Endodermal cell (in vitro differentiated cells): ENCODE measurements at regions not wholly inside any gene's neighbourhood (a gene's known extent, or its start where the extent isn't known, plus 50 kb on each side); places are given as distances from the start of the nearest gene placed in this dataset.
A peak's percentile ranks its signal among the peaks of the same experiment; 100 is the strongest.

ENCODE experiments used
- DNase-seq: peaks from one replicate; pipeline ENCODE4 v3.0.0-alpha.2; 2017
- H3K27ac ChIP-seq: 2 replicates; pipeline ENCODE4 v1.5.1; 2013; ENCODE audit warnings: mild to moderate bottlenecking, low read depth, low read length, moderate library complexity
- H3K27me3 ChIP-seq: 2 replicates; pipeline ENCODE4 v1.6.1; 2013; ENCODE audit warnings: mild to moderate bottlenecking, low read length, moderate library complexity; ENCODE audit not compliant: insufficient read depth, control insufficient read depth, poor library complexity, severe bottlenecking
- H3K36me3 ChIP-seq: 2 replicates; pipeline ENCODE4 v1.7.0; 2013; ENCODE audit warnings: mild to moderate bottlenecking, low read length, moderate library complexity; ENCODE audit not compliant: control insufficient read depth, insufficient read depth
- H3K4me1 ChIP-seq: one replicate; pipeline ENCODE4 v1.7.0; 2013; ENCODE audit warnings: low read length; ENCODE audit not compliant: control insufficient read depth, insufficient read depth
- H3K4me3 ChIP-seq: 2 replicates; pipeline ENCODE4 v1.5.1; 2013; ENCODE audit warnings: mild to moderate bottlenecking, low read length, moderate library complexity
- H3K9ac ChIP-seq: 2 replicates; pipeline ENCODE4 v1.6.1; 2013; ENCODE audit warnings: mild to moderate bottlenecking, low read length, moderate library complexity; ENCODE audit not compliant: poor library complexity, severe bottlenecking; ENCODE audit errors: extremely low read depth
- H3K9me3 ChIP-seq: 2 replicates; pipeline ENCODE4 v1.6.1; 2013; ENCODE audit warnings: mild to moderate bottlenecking, low read length, moderate library complexity; ENCODE audit not compliant: control insufficient read depth
- H3K27ac Mint-ChIP-seq: 2 replicates; pipeline ENCODE4 v1.8.0; 2020; ENCODE audit warnings: mixed read lengths
- H3K27me3 Mint-ChIP-seq: 2 replicates; pipeline ENCODE4 v1.8.0; 2021; ENCODE audit warnings: mild to moderate bottlenecking, mixed read lengths; ENCODE audit not compliant: insufficient read depth
- H3K36me3 Mint-ChIP-seq: 2 replicates; pipeline ENCODE4 v1.8.0; 2020; ENCODE audit warnings: low read depth, mixed read lengths
- H3K4me1 Mint-ChIP-seq: 2 replicates; pipeline ENCODE4 v1.8.0; 2020; ENCODE audit warnings: mixed read lengths
- H3K4me3 Mint-ChIP-seq: 2 replicates; pipeline ENCODE4 v1.8.0; 2020; ENCODE audit warnings: mild to moderate bottlenecking, moderate library complexity, mixed read lengths
- H3K9me3 Mint-ChIP-seq: 2 replicates; pipeline ENCODE4 v1.8.0; 2020; ENCODE audit warnings: mild to moderate bottlenecking, mixed read lengths
- WGBS, 2 experiments: methylation state at CpG; one replicate each; pipeline versions ENCODE4 v1.1.5 to v1.1.7; 2013; ENCODE audit warnings: missing lambda C conversion rate in 2 of 2, mixed read lengths in 1 of 2; ENCODE audit not compliant: insufficient coverage in 1 of 2, insufficient read length in 1 of 2; 5-methylcytosine and 5-hydroxymethylcytosine counted together
- TF ChIP-seq, protein P1 (sequence below): fragments of 200-600 bp; sonication (generic); conservative IDR thresholded peaks from 2 replicates; pipeline ENCODE4 v1.5.0; 2021; ENCODE audit warnings: antibody characterized with exemption, mild to moderate bottlenecking

DNA sequence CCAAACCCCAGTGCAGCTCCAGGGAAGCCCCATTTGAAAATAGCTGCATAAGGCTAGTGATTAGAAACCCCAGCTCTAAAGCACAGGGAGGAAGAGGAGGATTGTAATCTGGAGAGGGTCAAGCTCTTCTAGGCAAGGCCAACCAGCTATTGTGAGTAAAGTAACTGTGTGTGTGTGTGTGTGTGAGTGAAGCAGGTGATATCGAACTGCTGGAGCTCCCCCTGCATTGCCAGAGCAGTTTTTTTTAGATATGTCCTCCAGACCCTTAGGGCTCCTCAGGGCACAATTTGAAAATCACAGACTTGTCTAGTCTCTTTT, 177.4 kb upstream of the NABP1 start:
- no peak overlapping the region for H3K9ac ChIP-seq
- no peak overlapping the region for H3K27ac ChIP-seq
- no peaks in the 10 kb centered on the region for H3K36me3 ChIP-seq
- H3K9me3 ChIP-seq = no peaks in the 10 kb centered on the region
- Mint-ChIP-seq H3K27me3 (no peaks in the 10 kb centered on the region), H3K27ac (no peak overlapping the region), H3K4me1 (peaks cover 18% of the 10 kb centered on the region), H3K4me3 (no peak overlapping the region), H3K9me3 (peaks cover 5% of the 10 kb centered on the region), H3K36me3 (no peaks in the 10 kb centered on the region)
- TF ChIP-seq, protein P1, sequence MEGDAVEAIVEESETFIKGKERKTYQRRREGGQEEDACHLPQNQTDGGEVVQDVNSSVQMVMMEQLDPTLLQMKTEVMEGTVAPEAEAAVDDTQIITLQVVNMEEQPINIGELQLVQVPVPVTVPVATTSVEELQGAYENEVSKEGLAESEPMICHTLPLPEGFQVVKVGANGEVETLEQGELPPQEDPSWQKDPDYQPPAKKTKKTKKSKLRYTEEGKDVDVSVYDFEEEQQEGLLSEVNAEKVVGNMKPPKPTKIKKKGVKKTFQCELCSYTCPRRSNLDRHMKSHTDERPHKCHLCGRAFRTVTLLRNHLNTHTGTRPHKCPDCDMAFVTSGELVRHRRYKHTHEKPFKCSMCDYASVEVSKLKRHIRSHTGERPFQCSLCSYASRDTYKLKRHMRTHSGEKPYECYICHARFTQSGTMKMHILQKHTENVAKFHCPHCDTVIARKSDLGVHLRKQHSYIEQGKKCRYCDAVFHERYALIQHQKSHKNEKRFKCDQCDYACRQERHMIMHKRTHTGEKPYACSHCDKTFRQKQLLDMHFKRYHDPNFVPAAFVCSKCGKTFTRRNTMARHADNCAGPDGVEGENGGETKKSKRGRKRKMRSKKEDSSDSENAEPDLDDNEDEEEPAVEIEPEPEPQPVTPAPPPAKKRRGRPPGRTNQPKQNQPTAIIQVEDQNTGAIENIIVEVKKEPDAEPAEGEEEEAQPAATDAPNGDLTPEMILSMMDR = no peak
- DNase-seq = no peak
- no peak overlapping the region for H3K4me3 ChIP-seq
- peaks cover 7% of the 10 kb centered on the region for H3K4me1 ChIP-seq
- no peaks in the 10 kb centered on the region for H3K27me3 ChIP-seq
- WGBS, 2 experiments = 89% methylated on average over 1 of the region's 1 CpG; no CpG with 5 or more reads in 1 of the 2 experiments

DNA sequence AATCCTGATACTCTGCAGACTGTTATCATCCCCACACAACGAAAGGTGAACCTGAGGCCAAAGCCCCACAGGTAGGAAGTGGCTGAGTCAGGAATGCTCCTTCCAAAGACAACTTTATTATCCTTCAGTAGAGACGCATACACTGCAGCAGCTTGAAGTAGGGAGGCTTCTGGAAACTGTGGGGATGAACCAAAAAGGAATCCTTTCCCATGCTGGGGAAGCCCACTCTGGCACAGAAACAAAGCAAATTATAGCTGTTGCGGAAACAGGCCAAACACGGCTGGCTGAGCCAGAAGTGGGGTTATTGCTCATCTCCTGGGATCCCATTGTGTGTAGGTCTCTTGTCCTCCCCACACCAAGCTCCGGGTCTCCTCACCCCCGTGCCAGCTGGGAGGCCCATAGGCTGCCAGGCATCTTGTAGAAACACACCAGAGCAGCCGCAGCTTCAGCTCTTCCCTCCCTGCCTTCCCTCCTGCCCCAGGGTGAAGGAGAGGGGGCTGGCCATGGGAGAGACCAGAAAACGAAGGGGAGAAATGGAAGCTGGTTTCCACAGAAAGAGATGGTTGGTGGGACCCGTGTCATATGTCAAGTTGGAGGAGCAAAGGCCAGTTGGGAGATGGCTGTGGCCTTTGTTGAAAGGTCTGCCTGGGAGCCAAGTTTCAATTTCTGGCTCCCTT, 176.9 kb upstream of the NABP1 start:
- Histone ChIP-seq H3K9me3 (peaks cover under 1% of the 10 kb centered on the region), H3K4me1 (peaks cover 7% of the 10 kb centered on the region), H3K36me3 (no peaks in the 10 kb centered on the region), H3K4me3 (no peak overlapping the region), H3K9ac (no peak overlapping the region), H3K27ac (no peak overlapping the region), H3K27me3 (no peaks in the 10 kb centered on the region)
- Mint-ChIP-seq H3K4me1 (peaks cover 18% of the 10 kb centered on the region), H3K27ac (no peak overlapping the region), H3K4me3 (no peak overlapping the region), H3K36me3 (no peaks in the 10 kb centered on the region), H3K9me3 (peaks cover 10% of the 10 kb centered on the region), H3K27me3 (no peaks in the 10 kb centered on the region)
- TF ChIP-seq, protein P1 = no peak
- no peak for DNase-seq
- WGBS, 2 experiments = 87% methylated on average over 2 to 9 of the region's 9 CpGs

DNA sequence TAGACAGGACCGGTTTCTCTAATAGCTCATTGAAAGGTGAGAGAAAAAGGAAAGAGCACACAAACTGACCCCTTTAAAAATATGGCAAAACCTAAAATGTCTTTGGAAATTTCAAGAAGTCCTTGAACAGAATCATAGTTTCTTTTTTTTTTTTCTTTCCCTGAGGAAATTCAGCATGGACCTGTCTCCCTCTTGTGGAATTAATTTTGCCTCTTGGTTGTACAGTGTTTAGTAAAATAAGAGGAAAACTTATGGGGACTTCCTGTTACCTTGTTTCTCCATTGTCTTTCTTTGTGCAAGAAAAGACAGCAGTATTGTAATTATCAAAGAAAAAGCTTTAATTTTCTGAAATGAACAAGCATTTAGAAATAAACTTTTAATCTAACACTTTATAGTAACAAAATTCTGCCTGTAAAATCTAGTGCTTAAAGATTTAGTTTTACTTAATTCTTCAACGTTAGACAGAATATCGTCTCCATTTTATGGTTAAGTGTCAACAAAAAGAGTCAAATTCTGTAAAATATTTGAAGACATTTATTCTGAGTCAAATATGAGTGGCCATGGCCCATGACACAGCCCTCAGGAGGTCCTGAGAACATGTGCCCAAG, 176.3 kb upstream of the NABP1 start:
- TF ChIP-seq, protein P1 = peak; percentile 59
- Histone ChIP-seq H3K27ac (no peak overlapping the region), H3K9me3 (peaks cover 7% of the 10 kb centered on the region), H3K36me3 (no peaks in the 10 kb centered on the region), H3K4me3 (no peak overlapping the region), H3K27me3 (no peaks in the 10 kb centered on the region), H3K9ac (no peak overlapping the region), H3K4me1 (peaks cover 7% of the 10 kb centered on the region)
- Mint-ChIP-seq H3K27ac (no peak overlapping the region), H3K4me3 (no peak overlapping the region), H3K36me3 (no peaks in the 10 kb centered on the region), H3K27me3 (no peaks in the 10 kb centered on the region), H3K9me3 (peaks cover 16% of the 10 kb centered on the region), H3K4me1 (peaks cover 18% of the 10 kb centered on the region)
- WGBS, 2 experiments = 95 to 100% methylated on average over 3 of the region's 3 CpGs
- no peak for DNase-seq
